IMR-90 (cell line): ENCODE measurements at regions not wholly inside any gene's neighbourhood (a gene's known extent, or its start where the extent isn't known, plus 50 kb on each side); places are given as distances from the start of the nearest gene placed in this dataset.
A peak's percentile ranks its signal among the peaks of the same experiment; 100 is the strongest.

Source experiments
- ATAC-seq: fragments of 200-7000 bp; cut with Tn5 transposase; 2 replicates; pipeline ENCODE4 v1.9.1; 2020; ENCODE audit warnings: low read depth, mild to moderate bottlenecking, moderate library complexity
- BruUV-seq: library from RNA; stranded (reverse); fragments of 400-500 nt; replicated peaks from 2 replicates; lab custom pipeline; 2021; lab: Mats Ljungman, UMichigan
- CTCF ChIA-PET: fragments of 300-600 bp; formaldehyde crosslinking; extraction: SDS; loops from one replicate; lab custom pipeline; 2021; ENCODE audit warnings: antibody characterized with exemption; lab: Yijun Ruan, JAX
- POLR2A ChIA-PET: fragments of 300-600 bp; sonication (Branson Sonifier 250); formaldehyde crosslinking; loops from one replicate; lab custom pipeline; 2022; ENCODE audit warnings: antibody characterized with exemption; ENCODE audit not compliant: unreplicated experiment; lab: Charles Lee
- DNase-seq: peaks from one replicate; pipeline ENCODE4 v3.0.0; 2013
- H2AFZ ChIP-seq: replicated peaks from 2 replicates; pipeline ENCODE3; 2013; ENCODE audit warnings: low read length, mild to moderate bottlenecking; ENCODE audit not compliant: poor library complexity
- H2AK5ac ChIP-seq: 2 replicates; pipeline ENCODE4 v1.6.1; 2013; ENCODE audit warnings: low read depth, low read length, inconsistent platforms
- H2AK9ac ChIP-seq: replicated peaks from 2 replicates; pipeline ENCODE3; 2013; ENCODE audit warnings: mild to moderate bottlenecking, low read depth, low read length, moderate library complexity; ENCODE audit not compliant: poor library complexity
- H2BK120ac ChIP-seq: 2 replicates; pipeline ENCODE4 v1.6.1; 2013; ENCODE audit warnings: low read depth, low read length, inconsistent platforms
- H2BK15ac ChIP-seq: 3 replicates; pipeline ENCODE4 v1.6.1; 2013; ENCODE audit warnings: low read depth, low read length, inconsistent platforms
- H2BK20ac ChIP-seq: 2 replicates; pipeline ENCODE4 v1.6.1; 2013; ENCODE audit warnings: low read depth, mild to moderate bottlenecking, inconsistent platforms, low read length, moderate library complexity
- H2BK5ac ChIP-seq: 2 replicates; pipeline ENCODE4 v1.6.1; 2013; ENCODE audit warnings: mild to moderate bottlenecking, low read depth, low read length, inconsistent platforms; ENCODE audit not compliant: poor library complexity, severe bottlenecking
- H3K14ac ChIP-seq: replicated peaks from 2 replicates; pipeline ENCODE4 v1.6.1; 2013; ENCODE audit warnings: low read depth, low read length, inconsistent platforms
- H3K18ac ChIP-seq: 2 replicates; pipeline ENCODE4 v1.6.1; 2013; ENCODE audit warnings: low read depth, low read length, control low read depth
- H3K23ac ChIP-seq: 2 replicates; pipeline ENCODE4 v1.6.1; 2013; ENCODE audit warnings: low read depth, low read length, inconsistent platforms
- H3K27ac ChIP-seq: 2 replicates; pipeline ENCODE4 v1.5.1; 2013; ENCODE audit warnings: mild to moderate bottlenecking, control low read depth, low read length; ENCODE audit not compliant: insufficient read depth
- H3K27me3 ChIP-seq: 2 replicates; pipeline ENCODE4 v1.6.1; 2013; ENCODE audit warnings: low read length; ENCODE audit not compliant: control insufficient read depth, insufficient read depth
- H3K36me3 ChIP-seq: 2 replicates; pipeline ENCODE4 v1.6.1; 2013; ENCODE audit warnings: low read length, mixed read lengths; ENCODE audit not compliant: control insufficient read depth, insufficient read depth
- H3K4ac ChIP-seq: 2 replicates; pipeline ENCODE4 v1.6.1; 2013; ENCODE audit warnings: low read depth, low read length, inconsistent platforms
- H3K4me1 ChIP-seq: 2 replicates; pipeline ENCODE4 v1.6.1; 2013; ENCODE audit warnings: low read length, mixed read lengths; ENCODE audit not compliant: control insufficient read depth, insufficient read depth
- H3K4me2 ChIP-seq: 2 replicates; pipeline ENCODE4 v1.6.1; 2013; ENCODE audit warnings: low read depth, mild to moderate bottlenecking, control low read depth, low read length, moderate library complexity
- H3K4me3 ChIP-seq: 2 replicates; pipeline ENCODE4 v1.5.1; 2013; ENCODE audit warnings: low read depth, mild to moderate bottlenecking, control low read depth, low read length, moderate library complexity; ENCODE audit not compliant: insufficient read depth
- H3K56ac ChIP-seq: 2 replicates; pipeline ENCODE4 v1.6.1; 2013; ENCODE audit warnings: low read length, inconsistent platforms; ENCODE audit not compliant: insufficient read depth; ENCODE audit errors: extremely low read depth
- H3K79me1 ChIP-seq, 2 experiments: 2 replicates each; pipeline ENCODE4 v1.6.1; 2013; ENCODE audit warnings: low read length in 2 of 2, inconsistent platforms in 1 of 2, low read depth in 1 of 2
- H3K9ac ChIP-seq: 2 replicates; pipeline ENCODE4 v1.6.1; 2013; ENCODE audit warnings: low read depth, low read length, control low read depth
- H3K9me1 ChIP-seq: 2 replicates; pipeline ENCODE4 v1.6.1; 2013; ENCODE audit warnings: low read length, inconsistent platforms; ENCODE audit not compliant: insufficient read depth
- H3K9me3 ChIP-seq: 2 replicates; pipeline ENCODE4 v1.6.1; 2013; ENCODE audit warnings: low read length; ENCODE audit not compliant: control insufficient read depth, insufficient read depth
- H4K20me1 ChIP-seq: 2 replicates; pipeline ENCODE4 v1.6.1; 2013; ENCODE audit warnings: low read length, inconsistent platforms; ENCODE audit not compliant: insufficient read depth
- H4K5ac ChIP-seq: 2 replicates; pipeline ENCODE4 v1.6.1; 2013; ENCODE audit warnings: mild to moderate bottlenecking, low read depth, low read length, control low read depth
- H4K8ac ChIP-seq, 2 experiments: 2 replicates each; pipeline ENCODE4 v1.6.1; 2013; ENCODE audit warnings: low read depth in 2 of 2, low read length in 2 of 2, control low read depth in 1 of 2, inconsistent platforms in 1 of 2
- H4K91ac ChIP-seq: 2 replicates; pipeline ENCODE4 v1.6.1; 2013; ENCODE audit warnings: low read depth, low read length, inconsistent platforms; ENCODE audit not compliant: insufficient read depth
- BHLHE40 ChIP-seq: fragments of 150-350 bp; IDR thresholded peaks from 2 replicates; pipeline ENCODE4 v1.6.1; 2016; ENCODE audit warnings: mild to moderate bottlenecking, low read depth, low read length
- CEBPB ChIP-seq: IDR thresholded peaks from 2 replicates; pipeline ENCODE4 v1.6.1; 2012; ENCODE audit warnings: low read depth, low read length, improper control_type of control experiment
- CHD1 ChIP-seq: IDR thresholded peaks from 2 replicates; pipeline ENCODE4 v1.6.1; 2012; ENCODE audit warnings: low read depth, low read length, improper control_type of control experiment
- FOS ChIP-seq: fragments of 150-350 bp; IDR thresholded peaks from 2 replicates; pipeline ENCODE4 v1.6.1; 2016; ENCODE audit warnings: low read depth, low read length
- MAFK ChIP-seq: IDR thresholded peaks from 2 replicates; pipeline ENCODE4 v1.6.1; 2012; ENCODE audit warnings: low read depth, low read length, improper control_type of control experiment
- MAZ ChIP-seq: IDR thresholded peaks from 2 replicates; pipeline ENCODE4 v1.6.1; 2012; ENCODE audit warnings: low read depth, mild to moderate bottlenecking, low read length, improper control_type of control experiment, moderate library complexity, borderline replicate concordance
- MXI1 ChIP-seq: IDR thresholded peaks from 2 replicates; pipeline ENCODE4 v1.6.1; 2012; ENCODE audit warnings: low read depth, mild to moderate bottlenecking, low read length, moderate library complexity, borderline replicate concordance
- NFE2L2 ChIP-seq: fragments of 150-350 bp; IDR thresholded peaks from 2 replicates; pipeline ENCODE4 v1.6.1; 2016; ENCODE audit warnings: low read depth, mild to moderate bottlenecking, low read length
- POLR2A ChIP-seq: IDR thresholded peaks from 2 replicates; pipeline ENCODE4 v1.6.1; 2012; ENCODE audit warnings: mild to moderate bottlenecking, low read depth, low read length
- RAD21 ChIP-seq: IDR thresholded peaks from 2 replicates; pipeline ENCODE4 v1.6.1; 2012; ENCODE audit warnings: low read length, improper control_type of control experiment
- RFX5 ChIP-seq: IDR thresholded peaks from 2 replicates; pipeline ENCODE4 v1.8.0; 2012; ENCODE audit warnings: low read depth, mild to moderate bottlenecking, low read length, moderate library complexity
- SMC3 ChIP-seq: fragments of 150-350 bp; IDR thresholded peaks from 2 replicates; pipeline ENCODE4 v1.6.1; 2016; ENCODE audit warnings: low read depth, mild to moderate bottlenecking, antibody characterized with exemption, low read length, moderate library complexity
- WGBS, 2 experiments: methylation state at CpG; one replicate each; pipeline versions ENCODE4 v1.1.5 to v1.1.7; 2013; ENCODE audit warnings: missing lambda C conversion rate in 2 of 2; ENCODE audit not compliant: insufficient read length in 1 of 2; ENCODE audit errors: extremely low coverage in 2 of 2; 5-methylcytosine and 5-hydroxymethylcytosine counted together
- dilution Hi-C: fragments of 300-500 bp; cut with HindIII; formaldehyde crosslinking; loops from one replicate; pipeline ENCODE4 v1.14.3; 2018; ENCODE audit warnings: low sequenced_read_pairs; ENCODE audit not compliant: unreplicated experiment
- in situ Hi-C: fragments of 300-500 bp; cut with MboI; formaldehyde crosslinking; loops from 3 replicates; pipeline ENCODE4 v1.14.3; 2019; ENCODE audit warnings: low sequenced_read_pairs, inconsistent platforms, mixed read lengths
- intact Hi-C: fragments of 100-400 bp; cut with micrococcal nuclease; formaldehyde crosslinking; loops from 2 replicates; pipeline ENCODE4 v1.10.0; 2022
- TF ChIP-seq, protein P1 (sequence below): fragments of 150-350 bp; IDR thresholded peaks from 2 replicates; pipeline ENCODE4 v1.6.1; 2017; ENCODE audit warnings: mild to moderate bottlenecking, antibody characterized with exemption, low read length, low read depth
- TF ChIP-seq, protein P2 (sequence below): conservative IDR thresholded peaks from 2 replicates; pipeline ENCODE4 v1.5.1; 2012; ENCODE audit warnings: mild to moderate bottlenecking, low read depth, low read length, improper control_type of control experiment

DNA sequence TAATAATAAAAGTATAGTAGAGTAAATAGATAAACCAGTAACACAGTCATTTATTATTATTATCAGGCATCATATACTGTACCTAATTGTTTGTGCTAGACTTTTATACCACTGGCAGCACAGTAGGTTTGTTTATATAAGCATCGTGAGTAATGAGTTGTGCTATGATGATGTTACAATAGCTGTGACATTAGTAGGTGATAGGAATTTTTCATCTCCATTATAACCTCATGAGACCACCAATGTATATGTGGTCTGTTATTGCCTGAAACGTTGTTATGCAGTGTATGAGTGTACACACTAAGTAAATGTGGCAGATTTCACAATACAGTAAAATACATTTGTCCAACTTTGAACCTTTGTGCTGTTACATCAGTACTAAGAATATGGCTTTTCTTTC, 72.7 kb upstream of the SPATA31D4 start:
- no TSS peak for BruUV-seq
- no peak overlapping the region for H3K18ac ChIP-seq
- H2BK5ac ChIP-seq: no peak overlapping the region
- no peak overlapping the region for H4K91ac ChIP-seq
- no peak overlapping the region for H3K4me3 ChIP-seq
- H2BK120ac ChIP-seq: no peak overlapping the region
- no peak overlapping the region for H3K27ac ChIP-seq
- TF ChIP-seq SMC3 (no peak), RAD21 (no peak), FOS (peak; percentile 50), RFX5 (no peak), CEBPB (peak; percentile 98), MAFK (no peak), MAZ (no peak), CHD1 (no peak), BHLHE40 (0 out of 2 replicates have a peak, but pooled peaks have one; percentile 36), MXI1 (no peak), NFE2L2 (no peak), POLR2A (no peak)
- TF ChIP-seq, protein P1, sequence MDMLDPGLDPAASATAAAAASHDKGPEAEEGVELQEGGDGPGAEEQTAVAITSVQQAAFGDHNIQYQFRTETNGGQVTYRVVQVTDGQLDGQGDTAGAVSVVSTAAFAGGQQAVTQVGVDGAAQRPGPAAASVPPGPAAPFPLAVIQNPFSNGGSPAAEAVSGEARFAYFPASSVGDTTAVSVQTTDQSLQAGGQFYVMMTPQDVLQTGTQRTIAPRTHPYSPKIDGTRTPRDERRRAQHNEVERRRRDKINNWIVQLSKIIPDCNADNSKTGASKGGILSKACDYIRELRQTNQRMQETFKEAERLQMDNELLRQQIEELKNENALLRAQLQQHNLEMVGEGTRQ: no peak
- TF ChIP-seq, protein P2, sequence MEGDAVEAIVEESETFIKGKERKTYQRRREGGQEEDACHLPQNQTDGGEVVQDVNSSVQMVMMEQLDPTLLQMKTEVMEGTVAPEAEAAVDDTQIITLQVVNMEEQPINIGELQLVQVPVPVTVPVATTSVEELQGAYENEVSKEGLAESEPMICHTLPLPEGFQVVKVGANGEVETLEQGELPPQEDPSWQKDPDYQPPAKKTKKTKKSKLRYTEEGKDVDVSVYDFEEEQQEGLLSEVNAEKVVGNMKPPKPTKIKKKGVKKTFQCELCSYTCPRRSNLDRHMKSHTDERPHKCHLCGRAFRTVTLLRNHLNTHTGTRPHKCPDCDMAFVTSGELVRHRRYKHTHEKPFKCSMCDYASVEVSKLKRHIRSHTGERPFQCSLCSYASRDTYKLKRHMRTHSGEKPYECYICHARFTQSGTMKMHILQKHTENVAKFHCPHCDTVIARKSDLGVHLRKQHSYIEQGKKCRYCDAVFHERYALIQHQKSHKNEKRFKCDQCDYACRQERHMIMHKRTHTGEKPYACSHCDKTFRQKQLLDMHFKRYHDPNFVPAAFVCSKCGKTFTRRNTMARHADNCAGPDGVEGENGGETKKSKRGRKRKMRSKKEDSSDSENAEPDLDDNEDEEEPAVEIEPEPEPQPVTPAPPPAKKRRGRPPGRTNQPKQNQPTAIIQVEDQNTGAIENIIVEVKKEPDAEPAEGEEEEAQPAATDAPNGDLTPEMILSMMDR: no peak
- dilution Hi-C loops (no loop called here), intact Hi-C loops (no loop called here), in situ Hi-C loops (no loop called here)
- no peaks in the 10 kb centered on the region for H3K9me3 ChIP-seq
- H3K14ac ChIP-seq: no peak overlapping the region
- H3K4ac ChIP-seq: 0 out of 2 replicates have a peak overlapping the region, but pooled peaks have one; percentile 19
- H2AK9ac ChIP-seq: no peak overlapping the region
- no peak overlapping the region for H3K9ac ChIP-seq
- no peak overlapping the region for H2AK5ac ChIP-seq
- H3K9me1 ChIP-seq: no peaks in the 10 kb centered on the region; the same call in 1 of the 2 replicates
- H4K8ac ChIP-seq: peak overlapping the region in 1 of 2 experiments; percentile 23; a peak in 1 of 4 replicates
- H3K23ac ChIP-seq: no peak overlapping the region
- peaks cover 1% of the 10 kb centered on the region; the same call in 1 of the 2 replicates for H3K4me1 ChIP-seq
- no peak overlapping the region for H4K5ac ChIP-seq
- ATAC-seq (peak; percentile 87), DNase-seq (peak; percentile 90)
- H3K36me3 ChIP-seq: no peaks in the 10 kb centered on the region
- ChIA-PET CTCF (no interaction called here), POLR2A (interaction anchor here (0.6 kb wide), 1 partner anchor 38 kb away, joined by 4 read pairs; no protein-coding TSS in a partner anchor)
- no CpG with 5 or more reads among the region's 2 CpGs for WGBS, 2 experiments
- H2BK15ac ChIP-seq: no peak overlapping the region
- no peaks in the 10 kb centered on the region for H3K79me1 ChIP-seq
- no peaks in the 10 kb centered on the region for H4K20me1 ChIP-seq
- H3K27me3 ChIP-seq: no peaks in the 10 kb centered on the region
- no peak overlapping the region for H3K56ac ChIP-seq
- H2AFZ ChIP-seq: no peak overlapping the region
- no peak overlapping the region for H3K4me2 ChIP-seq
- H2BK20ac ChIP-seq: peak overlapping the region; percentile 5; the same call in 1 of the 2 replicates
